ENCODE measurements at regions not wholly inside any gene's neighbourhood (a gene's known extent, or its start where the extent isn't known, plus 50 kb on each side); places are given as distances from the start of the nearest gene placed in this dataset.

DNA sequence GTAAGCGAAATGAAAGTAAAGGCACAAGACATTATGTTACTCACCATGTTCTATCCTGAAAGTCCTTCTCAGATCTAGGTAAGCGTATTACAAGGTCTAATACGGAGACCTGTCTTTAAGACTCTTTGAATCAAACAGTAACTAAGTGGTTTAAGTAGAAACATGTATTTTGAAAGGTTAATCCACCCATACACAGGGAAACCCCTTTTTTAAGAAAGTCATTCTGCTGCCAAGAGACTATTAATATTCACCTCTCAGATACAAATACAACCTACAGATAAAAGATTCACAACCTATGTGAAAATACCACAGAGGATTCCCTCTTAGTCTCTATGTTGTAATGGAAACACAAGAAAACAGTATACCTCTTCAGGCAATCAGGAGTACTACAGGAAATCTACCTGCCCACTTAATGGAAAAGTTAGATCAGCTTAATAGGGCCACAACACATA, 63.2 kb upstream of the TNIP3 start:
- Histone ChIP-seq H3K27ac (no peak overlapping the region), H3K4me3 (no peak overlapping the region), H3K79me2 (no peaks in the 10 kb centered on the region), H3K27me3 (no peaks in the 10 kb centered on the region), H3K9me3 (ENCODE audit: low read depth) (no peaks in the 10 kb centered on the region), H3K9me2 (replicated peaks; ENCODE audit: insufficient read depth) (no peaks in the 10 kb centered on the region), H3K36me3 (replicated peaks; ENCODE audit: insufficient read depth, low read depth) (no peaks in the 10 kb centered on the region), H4K20me1 (ENCODE audit: insufficient read depth, poor library complexity, severe bottlenecking) (no peaks in the 10 kb centered on the region), H3K4me2 (no peak overlapping the region), H3K4me1 (ENCODE audit: insufficient read depth) (peaks cover 6% of the 10 kb centered on the region), H2AFZ (no peak overlapping the region)
- 98% methylated on average over 3 of the region's 3 CpGs for WGBS (ENCODE audit: low lambda C conversion rate, missing lambda C conversion rate)
- no peak for TF ChIP-seq EZH2phosphoT487 (IDR thresholded peaks at IDR 0.05; ENCODE audit: low read depth, severe bottlenecking, unreplicated experiment)
- TF ChIP-seq, protein P1, sequence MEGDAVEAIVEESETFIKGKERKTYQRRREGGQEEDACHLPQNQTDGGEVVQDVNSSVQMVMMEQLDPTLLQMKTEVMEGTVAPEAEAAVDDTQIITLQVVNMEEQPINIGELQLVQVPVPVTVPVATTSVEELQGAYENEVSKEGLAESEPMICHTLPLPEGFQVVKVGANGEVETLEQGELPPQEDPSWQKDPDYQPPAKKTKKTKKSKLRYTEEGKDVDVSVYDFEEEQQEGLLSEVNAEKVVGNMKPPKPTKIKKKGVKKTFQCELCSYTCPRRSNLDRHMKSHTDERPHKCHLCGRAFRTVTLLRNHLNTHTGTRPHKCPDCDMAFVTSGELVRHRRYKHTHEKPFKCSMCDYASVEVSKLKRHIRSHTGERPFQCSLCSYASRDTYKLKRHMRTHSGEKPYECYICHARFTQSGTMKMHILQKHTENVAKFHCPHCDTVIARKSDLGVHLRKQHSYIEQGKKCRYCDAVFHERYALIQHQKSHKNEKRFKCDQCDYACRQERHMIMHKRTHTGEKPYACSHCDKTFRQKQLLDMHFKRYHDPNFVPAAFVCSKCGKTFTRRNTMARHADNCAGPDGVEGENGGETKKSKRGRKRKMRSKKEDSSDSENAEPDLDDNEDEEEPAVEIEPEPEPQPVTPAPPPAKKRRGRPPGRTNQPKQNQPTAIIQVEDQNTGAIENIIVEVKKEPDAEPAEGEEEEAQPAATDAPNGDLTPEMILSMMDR (IDR thresholded peaks at IDR 0.05; ENCODE audit: poor library complexity), result no peak
- DNase-seq (ENCODE audit: low spot score), result no peak

DNA sequence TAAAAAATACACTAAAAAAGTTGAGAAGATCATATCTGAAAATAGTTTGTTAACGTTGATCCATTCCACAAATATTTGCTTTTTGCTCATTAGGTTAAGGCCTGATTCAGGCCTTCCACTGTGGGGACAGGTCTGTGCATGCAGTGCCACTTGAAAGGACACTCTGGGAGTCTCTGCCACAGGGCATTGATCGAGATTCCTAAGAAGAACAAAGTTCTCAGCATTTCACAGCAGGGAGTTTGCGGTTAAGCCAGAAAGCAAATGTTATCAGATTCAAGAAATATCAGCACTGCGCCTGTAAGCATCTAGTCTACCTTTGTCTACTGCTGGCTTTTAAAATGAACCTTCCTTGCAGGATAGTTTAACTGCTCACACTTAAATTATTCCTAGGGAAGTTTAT, 62.2 kb upstream of the TNIP3 start:
- no peak for DNase-seq (ENCODE audit: low spot score)
- Histone ChIP-seq H3K4me3 (no peak overlapping the region), H4K20me1 (ENCODE audit: insufficient read depth, poor library complexity, severe bottlenecking) (no peaks in the 10 kb centered on the region), H3K4me1 (ENCODE audit: insufficient read depth) (peaks cover 3% of the 10 kb centered on the region), H3K27ac (no peak overlapping the region), H2AFZ (no peak overlapping the region), H3K36me3 (replicated peaks; ENCODE audit: insufficient read depth, low read depth) (no peaks in the 10 kb centered on the region), H3K27me3 (no peaks in the 10 kb centered on the region), H3K9me2 (replicated peaks; ENCODE audit: insufficient read depth) (no peaks in the 10 kb centered on the region), H3K9me3 (ENCODE audit: low read depth) (no peaks in the 10 kb centered on the region), H3K4me2 (no peak overlapping the region), H3K79me2 (no peaks in the 10 kb centered on the region)
- TF ChIP-seq EZH2 (IDR thresholded peaks at IDR 0.05; ENCODE audit: borderline replicate concordance) (no peak), EZH2phosphoT487 (IDR thresholded peaks at IDR 0.05; ENCODE audit: low read depth, severe bottlenecking, unreplicated experiment) (no peak)
- TF ChIP-seq, protein P1 (IDR thresholded peaks at IDR 0.05; ENCODE audit: poor library complexity), result no peak
- WGBS (ENCODE audit: low lambda C conversion rate, missing lambda C conversion rate), result 49% methylated on average over 4 of the region's 4 CpGs

DNA sequence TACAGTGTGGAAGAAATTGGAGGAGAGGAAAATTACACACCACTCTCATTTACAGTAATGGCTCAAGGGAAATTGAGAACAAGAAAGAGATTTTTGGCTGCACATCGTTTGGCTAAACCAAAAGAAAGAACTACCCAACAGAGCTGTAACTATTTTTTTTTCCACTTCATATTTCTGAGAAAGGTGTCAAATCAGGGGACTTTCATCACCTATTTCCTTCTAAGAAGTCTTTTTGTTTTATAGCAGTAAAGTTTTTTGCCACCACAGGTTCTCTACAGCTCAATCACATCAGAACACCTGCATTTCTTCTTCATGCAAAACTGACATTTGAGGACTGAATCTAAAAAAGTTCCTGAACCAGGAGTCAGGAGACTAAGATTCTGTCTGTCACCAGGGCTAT, 57.5 kb upstream of the TNIP3 start:
- Histone ChIP-seq H3K9me3 (ENCODE audit: low read depth) (no peaks in the 10 kb centered on the region), H3K9me2 (replicated peaks; ENCODE audit: insufficient read depth) (no peaks in the 10 kb centered on the region), H3K4me2 (no peak overlapping the region), H2AFZ (no peak overlapping the region), H3K36me3 (replicated peaks; ENCODE audit: insufficient read depth, low read depth) (no peaks in the 10 kb centered on the region), H4K20me1 (ENCODE audit: insufficient read depth, poor library complexity, severe bottlenecking) (no peaks in the 10 kb centered on the region), H3K79me2 (no peaks in the 10 kb centered on the region), H3K27me3 (no peaks in the 10 kb centered on the region), H3K4me3 (no peak overlapping the region), H3K4me1 (ENCODE audit: insufficient read depth) (peaks cover 13% of the 10 kb centered on the region), H3K27ac (no peak overlapping the region)
- no peak for DNase-seq (ENCODE audit: low spot score)
- 72% methylated on average over 1 of the region's 1 CpG for WGBS (ENCODE audit: low lambda C conversion rate, missing lambda C conversion rate)
- no peak for TF ChIP-seq EZH2 (IDR thresholded peaks at IDR 0.05; ENCODE audit: borderline replicate concordance)
- no peak for TF ChIP-seq EZH2phosphoT487 (IDR thresholded peaks at IDR 0.05; ENCODE audit: low read depth, severe bottlenecking, unreplicated experiment)
- TF ChIP-seq, protein P1 (IDR thresholded peaks at IDR 0.05; ENCODE audit: poor library complexity), result no peak

DNA sequence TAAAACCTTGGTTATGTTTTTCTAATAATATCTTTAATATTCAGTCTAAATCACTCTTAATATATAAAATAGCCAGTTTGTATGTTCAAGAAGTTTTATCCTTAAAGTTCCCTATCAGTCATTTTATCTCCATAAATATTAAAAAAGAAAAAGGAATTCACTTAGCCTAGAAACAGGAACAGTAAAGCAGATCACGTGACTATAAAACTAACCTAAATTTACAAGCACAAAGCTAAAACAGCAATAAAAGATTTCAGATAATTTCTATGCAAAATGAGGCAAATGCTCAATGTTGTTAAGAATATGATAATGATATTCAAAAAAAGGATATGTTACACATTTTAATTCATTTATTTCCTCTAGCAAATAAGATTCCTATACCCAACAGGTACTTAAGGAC, 57.1 kb upstream of the TNIP3 start:
- Histone ChIP-seq H3K27ac (no peak overlapping the region), H3K36me3 (replicated peaks; ENCODE audit: insufficient read depth, low read depth) (no peaks in the 10 kb centered on the region), H3K4me3 (no peak overlapping the region), H2AFZ (no peak overlapping the region), H3K79me2 (no peaks in the 10 kb centered on the region), H4K20me1 (ENCODE audit: insufficient read depth, poor library complexity, severe bottlenecking) (no peaks in the 10 kb centered on the region), H3K4me1 (ENCODE audit: insufficient read depth) (peaks cover 15% of the 10 kb centered on the region), H3K27me3 (no peaks in the 10 kb centered on the region), H3K4me2 (no peak overlapping the region), H3K9me3 (ENCODE audit: low read depth) (no peaks in the 10 kb centered on the region), H3K9me2 (replicated peaks; ENCODE audit: insufficient read depth) (no peaks in the 10 kb centered on the region)
- TF ChIP-seq, protein P1 (IDR thresholded peaks at IDR 0.05; ENCODE audit: poor library complexity), result no peak
- no peak for TF ChIP-seq EZH2phosphoT487 (IDR thresholded peaks at IDR 0.05; ENCODE audit: low read depth, severe bottlenecking, unreplicated experiment)
- no peak for TF ChIP-seq EZH2 (IDR thresholded peaks at IDR 0.05; ENCODE audit: borderline replicate concordance)
- 68% methylated on average over 1 of the region's 1 CpG for WGBS (ENCODE audit: low lambda C conversion rate, missing lambda C conversion rate)
- DNase-seq (ENCODE audit: low spot score), result no peak
